OCI-LY1 (cell line): ENCODE measurements at regions not wholly inside any gene's neighbourhood (a gene's known extent, or its start where the extent isn't known, plus 50 kb on each side); places are given as distances from the start of the nearest gene placed in this dataset.

ENCODE experiments used
- H2AFZ ChIP-seq: fragments of 200-600 bp; sonication (generic), shearing (Covaris generic); 2 replicates; pipeline ENCODE4 v1.6.0; 2014; ENCODE audit warnings: antibody characterized with exemption, mild to moderate bottlenecking, low read length
- H3F3A ChIP-seq: fragments of 200-600 bp; sonication (generic), shearing (Covaris generic); 2 replicates; pipeline ENCODE4 v1.6.0; 2014; ENCODE audit warnings: mild to moderate bottlenecking, antibody characterized with exemption, low read length, moderate library complexity; ENCODE audit not compliant: insufficient read depth
- H3K27ac ChIP-seq: fragments of 200-600 bp; sonication (generic); 2 replicates; pipeline ENCODE4 v1.5.1; 2014; ENCODE audit warnings: low read length, mixed run types, mild to moderate bottlenecking, low read depth; ENCODE audit not compliant: poor library complexity, severe bottlenecking
- H3K27me3 ChIP-seq: fragments of 200-600 bp; sonication (generic); 2 replicates; pipeline ENCODE4 v1.6.0; 2014; ENCODE audit warnings: antibody characterized with exemption, mild to moderate bottlenecking, low read length, moderate library complexity; ENCODE audit not compliant: insufficient read depth
- H3K36me3 ChIP-seq: fragments of 200-600 bp; sonication (generic); 2 replicates; pipeline ENCODE4 v1.6.1; 2014; ENCODE audit warnings: mild to moderate bottlenecking, antibody characterized with exemption, low read length, moderate library complexity, mixed read lengths; ENCODE audit not compliant: insufficient read depth
- H3K4me1 ChIP-seq: fragments of 200-600 bp; sonication (generic); 2 replicates; pipeline ENCODE4 v1.5.1; 2014; ENCODE audit warnings: mild to moderate bottlenecking, low read length, moderate library complexity; ENCODE audit not compliant: insufficient read depth, severe bottlenecking
- H3K4me2 ChIP-seq: fragments of 200-600 bp; sonication (generic), shearing (Covaris generic); 2 replicates; pipeline ENCODE4 v1.6.1; 2014; ENCODE audit warnings: low read length
- H3K4me3 ChIP-seq: fragments of 200-600 bp; sonication (generic); 2 replicates; pipeline ENCODE4 v1.5.1; 2014; ENCODE audit warnings: low read length, low read depth, mild to moderate bottlenecking, mixed read lengths; ENCODE audit not compliant: poor library complexity, severe bottlenecking
- H3K79me2 ChIP-seq: fragments of 200-600 bp; shearing (Covaris generic); 2 replicates; pipeline ENCODE4 v1.6.1; 2016; ENCODE audit warnings: mixed run types, low read length, mixed read lengths; ENCODE audit not compliant: insufficient read depth
- H3K9ac ChIP-seq: fragments of 200-600 bp; sonication (generic), shearing (Covaris generic); 2 replicates; pipeline ENCODE4 v1.6.1; 2014; ENCODE audit warnings: mild to moderate bottlenecking, low read length, mixed read lengths
- H3K9me2 ChIP-seq: fragments of 200-600 bp; sonication (generic), shearing (Covaris generic); 2 replicates; pipeline ENCODE4 v1.6.1; 2014; ENCODE audit warnings: low read depth, mild to moderate bottlenecking, low read length, mixed read lengths
- H3K9me3 ChIP-seq: fragments of 200-600 bp; shearing (Covaris generic); 2 replicates; pipeline ENCODE4 v1.6.1; 2014; ENCODE audit warnings: low read length, mixed read lengths
- H4K20me1 ChIP-seq: fragments of 200-600 bp; sonication (generic), shearing (Covaris generic); 2 replicates; pipeline ENCODE4 v1.6.0; 2016; ENCODE audit warnings: mild to moderate bottlenecking, low read length; ENCODE audit not compliant: insufficient read depth
- EZH2 ChIP-seq: fragments of 200-600 bp; sonication (generic), shearing (Covaris generic); IDR thresholded peaks from 2 replicates; pipeline ENCODE4 v1.8.0; 2017; ENCODE audit warnings: borderline replicate concordance, mixed run types, mild to moderate bottlenecking, antibody characterized with exemption, low read length, moderate library complexity, mixed read lengths
- TF ChIP-seq, protein P1 (sequence below): fragments of 200-600 bp; sonication (generic), shearing (Covaris generic); IDR thresholded peaks from 2 replicates; pipeline ENCODE4 v1.5.1; 2017; ENCODE audit warnings: mild to moderate bottlenecking, antibody characterized with exemption, low read length, moderate library complexity, mixed read lengths

DNA sequence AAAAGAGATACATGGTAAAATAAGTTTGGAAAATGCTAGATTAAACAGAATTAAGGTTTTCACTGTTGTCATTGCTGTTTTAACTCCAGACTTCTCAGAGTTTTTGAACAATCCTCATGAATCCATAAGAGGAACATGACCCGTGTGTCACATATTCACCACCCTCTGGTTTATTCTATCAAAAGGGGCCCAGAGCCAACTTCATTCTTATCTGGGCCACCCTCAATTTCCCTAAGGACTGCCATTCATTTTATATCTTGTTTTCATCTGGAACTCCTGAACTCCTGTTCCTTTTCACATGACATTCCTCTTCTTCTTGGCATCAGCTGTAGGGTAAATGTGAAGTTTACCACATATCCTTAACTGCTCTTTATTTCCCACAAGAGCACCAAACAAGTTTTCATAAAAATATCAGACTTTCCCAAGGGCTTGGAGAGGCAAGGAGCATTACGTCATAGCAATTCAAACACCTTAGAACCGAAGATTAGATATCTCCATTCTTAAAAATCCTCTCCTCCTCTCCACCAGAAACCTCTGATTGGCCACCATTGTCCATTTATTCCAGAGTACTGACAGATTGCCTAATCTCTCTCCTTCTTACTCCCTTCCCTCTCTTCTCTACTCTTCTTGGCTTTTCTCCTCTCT, 225.2 kb downstream of the SEC23A start:
- Histone ChIP-seq H2AFZ (no peak overlapping the region), H3K9ac (no peak overlapping the region), H3K79me2 (no peaks in the 10 kb centered on the region), H3K27ac (no peak overlapping the region), H3K4me3 (no peak overlapping the region), H4K20me1 (no peaks in the 10 kb centered on the region), H3F3A (no peaks in the 10 kb centered on the region), H3K4me2 (no peak overlapping the region), H3K36me3 (no peaks in the 10 kb centered on the region), H3K9me2 (no peaks in the 10 kb centered on the region), H3K4me1 (no peaks in the 10 kb centered on the region), H3K9me3 (no peaks in the 10 kb centered on the region), H3K27me3 (no peaks in the 10 kb centered on the region)
- no peak for TF ChIP-seq EZH2
- TF ChIP-seq, protein P1, sequence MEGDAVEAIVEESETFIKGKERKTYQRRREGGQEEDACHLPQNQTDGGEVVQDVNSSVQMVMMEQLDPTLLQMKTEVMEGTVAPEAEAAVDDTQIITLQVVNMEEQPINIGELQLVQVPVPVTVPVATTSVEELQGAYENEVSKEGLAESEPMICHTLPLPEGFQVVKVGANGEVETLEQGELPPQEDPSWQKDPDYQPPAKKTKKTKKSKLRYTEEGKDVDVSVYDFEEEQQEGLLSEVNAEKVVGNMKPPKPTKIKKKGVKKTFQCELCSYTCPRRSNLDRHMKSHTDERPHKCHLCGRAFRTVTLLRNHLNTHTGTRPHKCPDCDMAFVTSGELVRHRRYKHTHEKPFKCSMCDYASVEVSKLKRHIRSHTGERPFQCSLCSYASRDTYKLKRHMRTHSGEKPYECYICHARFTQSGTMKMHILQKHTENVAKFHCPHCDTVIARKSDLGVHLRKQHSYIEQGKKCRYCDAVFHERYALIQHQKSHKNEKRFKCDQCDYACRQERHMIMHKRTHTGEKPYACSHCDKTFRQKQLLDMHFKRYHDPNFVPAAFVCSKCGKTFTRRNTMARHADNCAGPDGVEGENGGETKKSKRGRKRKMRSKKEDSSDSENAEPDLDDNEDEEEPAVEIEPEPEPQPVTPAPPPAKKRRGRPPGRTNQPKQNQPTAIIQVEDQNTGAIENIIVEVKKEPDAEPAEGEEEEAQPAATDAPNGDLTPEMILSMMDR = no peak

DNA sequence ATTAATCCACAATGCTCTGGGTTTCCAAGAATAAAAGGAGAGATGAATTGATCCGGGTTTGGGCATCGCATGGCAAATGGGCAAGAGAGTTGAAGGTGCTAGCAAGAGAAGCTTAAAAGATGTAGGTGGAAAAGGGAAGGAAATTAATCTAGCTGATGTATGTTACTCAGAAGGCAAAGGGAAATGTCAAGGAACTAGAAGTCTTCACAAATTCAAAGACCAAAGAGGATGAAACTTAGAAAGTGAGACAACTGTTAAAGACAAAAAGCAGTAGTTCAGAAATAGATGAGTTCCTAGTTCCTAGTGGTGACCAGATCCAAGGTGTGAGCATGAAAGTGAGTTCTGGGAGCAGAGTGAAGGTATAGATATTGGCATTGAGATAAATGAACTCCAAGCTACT, 228.3 kb downstream of the SEC23A start:
- Histone ChIP-seq H3K9me2 (no peaks in the 10 kb centered on the region), H3K9me3 (no peaks in the 10 kb centered on the region), H3K4me2 (no peak overlapping the region), H3K4me1 (no peaks in the 10 kb centered on the region), H3K4me3 (no peak overlapping the region), H3F3A (no peaks in the 10 kb centered on the region), H3K79me2 (no peaks in the 10 kb centered on the region), H3K36me3 (no peaks in the 10 kb centered on the region), H2AFZ (no peak overlapping the region), H3K9ac (no peak overlapping the region), H3K27ac (no peak overlapping the region), H3K27me3 (no peaks in the 10 kb centered on the region), H4K20me1 (no peaks in the 10 kb centered on the region)
- no peak for TF ChIP-seq EZH2

DNA sequence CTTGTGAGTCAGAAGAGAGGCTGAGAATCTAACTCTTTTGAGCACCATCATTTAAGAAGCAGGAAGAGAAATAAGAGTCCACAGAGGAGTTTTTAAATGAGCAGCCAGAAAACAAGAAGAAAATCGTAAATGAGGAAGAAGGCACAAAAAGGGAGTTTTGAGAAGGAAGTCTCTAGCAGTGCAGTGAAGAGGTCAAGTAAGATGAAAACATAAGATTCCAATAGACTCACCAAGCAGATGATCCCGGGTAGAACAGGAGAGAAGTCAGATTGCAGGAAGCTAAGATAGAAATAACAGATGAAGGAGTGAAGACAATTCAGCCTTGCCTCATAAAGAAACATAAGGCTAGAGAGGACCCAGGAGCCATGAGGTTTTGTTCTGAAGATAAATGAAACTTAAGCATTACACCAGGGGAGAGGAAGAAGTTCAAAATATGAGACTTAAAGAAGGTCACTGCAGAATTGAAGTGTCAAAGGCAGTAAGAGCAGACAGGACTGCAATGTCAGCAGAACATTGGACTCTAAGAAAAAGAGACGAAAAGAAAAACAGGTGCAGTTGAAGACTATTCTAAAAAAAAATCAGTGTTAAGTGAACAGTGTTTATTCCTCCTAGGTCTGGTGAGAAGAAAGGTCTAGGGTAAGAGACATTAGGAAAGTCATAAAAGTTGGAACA, 229.0 kb downstream of the SEC23A start:
- Histone ChIP-seq H3K4me1 (no peaks in the 10 kb centered on the region), H3K9ac (no peak overlapping the region), H2AFZ (no peak overlapping the region), H3K27me3 (no peaks in the 10 kb centered on the region), H3K9me2 (no peaks in the 10 kb centered on the region), H3K36me3 (no peaks in the 10 kb centered on the region), H3K9me3 (no peaks in the 10 kb centered on the region), H3K79me2 (no peaks in the 10 kb centered on the region), H3K4me3 (no peak overlapping the region), H4K20me1 (no peaks in the 10 kb centered on the region), H3K27ac (no peak overlapping the region), H3K4me2 (no peak overlapping the region), H3F3A (no peaks in the 10 kb centered on the region)
- TF ChIP-seq, protein P1 = no peak
- TF ChIP-seq EZH2 = no peak
